Neural progenitor cell (in vitro differentiated cells): ENCODE measurements at regions not wholly inside any gene's neighbourhood (a gene's known extent, or its start where the extent isn't known, plus 50 kb on each side); places are given as distances from the start of the nearest gene placed in this dataset.
"Not testable (repeated sequence)": the region's sequence is repeated elsewhere in the genome, so short reads cannot be mapped to it uniquely, and the experiment has no call there.

ENCODE experiments used
- DNase-seq: peaks from one replicate; pipeline ENCODE4 v3.0.0-alpha.2; 2016; ENCODE audit warnings: low spot score
- H2AFZ ChIP-seq: fragments of 200-600 bp; sonication (generic); replicated peaks from 2 replicates; pipeline ENCODE4 v1.6.1; 2016; ENCODE audit warnings: antibody characterized with exemption
- H3F3A ChIP-seq: fragments of 200-600 bp; sonication (generic); 2 replicates; pipeline ENCODE4 v1.6.1; 2016; ENCODE audit warnings: antibody characterized with exemption, low read depth
- H3K27ac ChIP-seq: fragments of 200-600 bp; sonication (generic); 2 replicates; pipeline ENCODE4 v1.5.1; 2016; ENCODE audit warnings: mild to moderate bottlenecking
- H3K27me3 ChIP-seq: fragments of 200-600 bp; sonication (generic); 2 replicates; pipeline ENCODE4 v1.6.1; 2016; ENCODE audit warnings: mild to moderate bottlenecking, moderate library complexity
- H3K36me3 ChIP-seq: fragments of 200-600 bp; sonication (generic); 2 replicates; pipeline ENCODE4 v1.5.1; 2016
- H3K4me1 ChIP-seq: fragments of 200-600 bp; sonication (generic); 2 replicates; pipeline ENCODE4 v1.6.1; 2016; ENCODE audit warnings: mixed run types
- H3K4me2 ChIP-seq: fragments of 200-600 bp; sonication (generic); 2 replicates; pipeline ENCODE4 v1.6.1; 2016
- H3K4me3 ChIP-seq: fragments of 200-600 bp; sonication (generic); 2 replicates; pipeline ENCODE4 v1.5.1; 2016
- H3K79me2 ChIP-seq: fragments of 200-600 bp; sonication (generic); 2 replicates; pipeline ENCODE4 v1.6.1; 2016; ENCODE audit warnings: low read depth
- H3K9ac ChIP-seq: fragments of 200-600 bp; sonication (generic); 2 replicates; pipeline ENCODE4 v1.6.1; 2016
- H3K9me3 ChIP-seq: fragments of 200-600 bp; sonication (generic); 2 replicates; pipeline ENCODE4 v1.5.1; 2016; ENCODE audit warnings: low read depth
- H4K20me1 ChIP-seq: fragments of 200-600 bp; sonication (generic); 2 replicates; pipeline ENCODE4 v1.6.1; 2016; ENCODE audit warnings: low read depth
- H3K27ac Mint-ChIP-seq: 3 replicates; pipeline ENCODE4 v1.8.0; 2021; ENCODE audit warnings: mixed read lengths
- H3K27me3 Mint-ChIP-seq: 2 replicates; pipeline ENCODE4 v1.8.0; 2022; ENCODE audit warnings: low read depth, mild to moderate bottlenecking, inconsistent platforms, moderate library complexity, mixed read lengths; ENCODE audit not compliant: insufficient read depth
- H3K36me3 Mint-ChIP-seq: 3 replicates; pipeline ENCODE4 v1.8.0; 2021; ENCODE audit warnings: mixed read lengths
- H3K4me1 Mint-ChIP-seq: 3 replicates; pipeline ENCODE4 v1.8.0; 2021; ENCODE audit warnings: mixed read lengths
- H3K4me3 Mint-ChIP-seq: 3 replicates; pipeline ENCODE4 v1.8.0; 2021; ENCODE audit warnings: mild to moderate bottlenecking, moderate library complexity, mixed read lengths
- H3K9me3 Mint-ChIP-seq: 3 replicates; pipeline ENCODE4 v1.8.0; 2020; ENCODE audit warnings: mixed read lengths
- EZH2 ChIP-seq: fragments of 200-600 bp; sonication (generic); IDR thresholded peaks from 2 replicates; pipeline ENCODE4 v1.6.1; 2017; ENCODE audit warnings: antibody characterized with exemption, mild to moderate bottlenecking, moderate library complexity
- EZH2phosphoT487 ChIP-seq: fragments of 200-600 bp; sonication (generic); IDR thresholded peaks from 2 replicates; pipeline ENCODE4 v1.6.1; 2017; ENCODE audit warnings: antibody characterized with exemption
- TF ChIP-seq, protein P1 (sequence below): fragments of 200-600 bp; sonication (generic); IDR thresholded peaks from 2 replicates; pipeline ENCODE4 v1.5.1; 2017; ENCODE audit warnings: antibody characterized with exemption, mild to moderate bottlenecking

DNA sequence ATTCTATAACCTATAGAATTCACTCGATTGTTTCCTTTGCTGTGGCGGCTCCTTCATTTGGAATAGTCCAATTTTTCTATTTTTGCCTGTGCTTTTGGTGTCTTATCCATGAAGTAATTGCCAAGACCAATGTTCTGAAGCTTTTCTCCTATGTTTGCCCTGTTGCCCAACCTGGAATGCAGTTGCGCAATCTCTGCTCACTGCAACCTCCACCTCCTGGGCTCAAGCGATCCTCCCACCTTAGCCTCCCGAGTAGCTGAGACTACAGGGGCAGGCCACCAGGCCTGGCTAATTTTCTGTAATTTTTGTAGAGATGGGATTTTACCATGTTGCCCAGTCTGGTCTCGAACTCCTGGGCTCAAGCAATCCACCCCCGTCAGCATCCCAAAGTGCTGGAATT is 163.5 kb downstream of the OR2B2 start:
- Mint-ChIP-seq H3K9me3 (peaks cover 5% of the 10 kb centered on the region), H3K27ac (no peak overlapping the region)

DNA sequence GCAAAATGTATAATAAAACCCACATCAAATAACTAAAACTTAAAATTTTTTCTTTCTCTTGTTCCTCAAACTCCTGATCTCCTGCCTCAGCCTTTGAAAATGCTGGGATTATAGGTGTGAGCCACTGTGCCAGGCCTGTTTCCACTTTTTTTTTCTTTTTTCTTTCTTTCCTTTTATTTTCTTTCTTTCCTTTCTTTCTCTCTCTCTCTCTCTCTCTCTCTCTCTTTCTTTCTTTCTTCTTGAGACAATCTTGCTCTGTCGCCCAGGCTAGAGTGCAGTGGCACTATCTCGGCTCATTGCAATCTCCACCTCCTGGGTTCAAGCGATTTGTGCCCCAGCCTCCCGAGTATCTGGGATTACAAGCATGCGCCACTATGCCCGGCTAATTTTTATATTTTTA is 164.6 kb downstream of the OR2B2 start:
- Histone ChIP-seq H3K27me3 (peaks cover 89% of the 10 kb centered on the region), H3K4me3 (no peak overlapping the region)
- no peak overlapping the region for H3K27ac Mint-ChIP-seq

More for the DNA sequence above, 163.5 kb downstream of the OR2B2 start:
- no peak overlapping the region for H3K4me2 ChIP-seq
- H3K4me1 ChIP-seq, result peaks cover 2% of the 10 kb centered on the region
- no peak overlapping the region for H2AFZ ChIP-seq
- H3K36me3 ChIP-seq, result no peaks in the 10 kb centered on the region
- H3F3A ChIP-seq, result peaks cover 20% of the 10 kb centered on the region
- Mint-ChIP-seq H3K4me3 (no peak overlapping the region), H3K4me1 (peaks cover 10% of the 10 kb centered on the region), H3K36me3 (no peaks in the 10 kb centered on the region), H3K27me3 (peaks cover 20% of the 10 kb centered on the region)
- no peak for DNase-seq
- H3K27me3 ChIP-seq, result peaks cover 79% of the 10 kb centered on the region
- H3K9me3 ChIP-seq, result no peaks in the 10 kb centered on the region
- H3K4me3 ChIP-seq, result no peak overlapping the region
- H4K20me1 ChIP-seq, result peaks cover 2% of the 10 kb centered on the region
- no peaks in the 10 kb centered on the region for H3K79me2 ChIP-seq
- no peak overlapping the region for H3K27ac ChIP-seq
- no peak for TF ChIP-seq EZH2
- TF ChIP-seq EZH2phosphoT487, result no peak
- TF ChIP-seq, protein P1, sequence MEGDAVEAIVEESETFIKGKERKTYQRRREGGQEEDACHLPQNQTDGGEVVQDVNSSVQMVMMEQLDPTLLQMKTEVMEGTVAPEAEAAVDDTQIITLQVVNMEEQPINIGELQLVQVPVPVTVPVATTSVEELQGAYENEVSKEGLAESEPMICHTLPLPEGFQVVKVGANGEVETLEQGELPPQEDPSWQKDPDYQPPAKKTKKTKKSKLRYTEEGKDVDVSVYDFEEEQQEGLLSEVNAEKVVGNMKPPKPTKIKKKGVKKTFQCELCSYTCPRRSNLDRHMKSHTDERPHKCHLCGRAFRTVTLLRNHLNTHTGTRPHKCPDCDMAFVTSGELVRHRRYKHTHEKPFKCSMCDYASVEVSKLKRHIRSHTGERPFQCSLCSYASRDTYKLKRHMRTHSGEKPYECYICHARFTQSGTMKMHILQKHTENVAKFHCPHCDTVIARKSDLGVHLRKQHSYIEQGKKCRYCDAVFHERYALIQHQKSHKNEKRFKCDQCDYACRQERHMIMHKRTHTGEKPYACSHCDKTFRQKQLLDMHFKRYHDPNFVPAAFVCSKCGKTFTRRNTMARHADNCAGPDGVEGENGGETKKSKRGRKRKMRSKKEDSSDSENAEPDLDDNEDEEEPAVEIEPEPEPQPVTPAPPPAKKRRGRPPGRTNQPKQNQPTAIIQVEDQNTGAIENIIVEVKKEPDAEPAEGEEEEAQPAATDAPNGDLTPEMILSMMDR, result no peak
- no peak overlapping the region for H3K9ac ChIP-seq

DNA sequence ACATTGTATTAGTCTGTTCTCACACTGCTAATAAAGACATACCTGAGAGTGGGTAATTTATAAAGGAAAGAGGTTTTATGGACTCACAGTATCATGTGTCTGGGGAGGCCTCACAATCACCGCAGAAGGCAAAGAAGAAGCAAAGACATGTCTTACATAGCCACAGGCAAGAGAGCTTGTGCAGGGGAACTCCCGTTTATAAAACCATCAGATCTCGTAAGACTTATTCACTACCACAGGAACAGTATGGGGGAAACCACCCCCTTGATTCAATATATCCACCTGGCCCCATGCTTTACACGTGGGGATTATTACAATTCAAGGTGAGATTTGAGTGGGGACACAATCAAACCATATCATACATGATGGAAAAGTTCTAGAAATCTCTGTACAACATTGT is 165.3 kb downstream of the OR2B2 start:
- not testable (repeated sequence) for H3K27ac Mint-ChIP-seq, H3K9me3 Mint-ChIP-seq, H2AFZ ChIP-seq, H3K9me3 ChIP-seq, H3K36me3 Mint-ChIP-seq, H3K4me1 ChIP-seq, H4K20me1 ChIP-seq, DNase-seq, H3K4me2 ChIP-seq, H3K4me3 Mint-ChIP-seq, H3K4me3 ChIP-seq, H3K9ac ChIP-seq, H3K79me2 ChIP-seq, H3K36me3 ChIP-seq, H3K27ac ChIP-seq
- Histone ChIP-seq H3F3A (peaks cover 10% of the 10 kb centered on the region), H3K27me3 (peaks cover 97% of the 10 kb centered on the region)
- Mint-ChIP-seq H3K27me3 (peaks cover 10% of the 10 kb centered on the region), H3K4me1 (peaks cover 11% of the 10 kb centered on the region)

More for the DNA sequence above, 164.6 kb downstream of the OR2B2 start:
- H3K27me3 Mint-ChIP-seq, result peaks cover 15% of the 10 kb centered on the region
- Histone ChIP-seq H3K9ac (no peak overlapping the region), H3K27ac (no peak overlapping the region), H3F3A (peaks cover 18% of the 10 kb centered on the region), H3K4me1 (peaks cover 10% of the 10 kb centered on the region), H3K79me2 (no peaks in the 10 kb centered on the region), H3K4me2 (no peak overlapping the region), H3K36me3 (no peaks in the 10 kb centered on the region), H2AFZ (no peak overlapping the region), H4K20me1 (peaks cover 5% of the 10 kb centered on the region), H3K9me3 (no peaks in the 10 kb centered on the region)
- no peaks in the 10 kb centered on the region for H3K9me3 Mint-ChIP-seq
- TF ChIP-seq EZH2phosphoT487, result no peak
- no peak for TF ChIP-seq EZH2
- TF ChIP-seq, protein P1, result no peak
- no peaks in the 10 kb centered on the region for H3K36me3 Mint-ChIP-seq
- no peak overlapping the region for H3K4me3 Mint-ChIP-seq
- H3K4me1 Mint-ChIP-seq, result peaks cover 16% of the 10 kb centered on the region
- DNase-seq, result no peak

DNA sequence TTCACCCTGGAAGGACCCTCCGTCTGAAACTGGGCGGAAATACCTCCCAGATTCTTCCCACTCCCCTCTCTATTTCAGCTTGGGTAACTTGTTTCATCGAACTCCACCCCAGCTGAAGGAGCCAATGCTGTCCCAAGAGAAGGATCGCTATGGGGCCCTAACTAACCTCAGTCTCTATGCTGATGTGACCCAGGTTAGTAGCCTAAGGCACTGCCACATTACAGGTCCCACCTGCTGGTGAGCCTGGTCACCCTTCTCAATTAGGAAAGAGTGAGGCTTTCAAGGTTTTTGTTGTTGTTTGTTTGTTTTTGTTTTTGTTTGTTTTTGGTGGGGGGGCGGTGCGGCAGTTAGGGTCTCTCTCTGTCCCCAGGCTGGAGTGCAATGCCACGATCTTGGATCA is 168.4 kb downstream of the OR2B2 start:
- Mint-ChIP-seq H3K27me3 (peaks cover 9% of the 10 kb centered on the region), H3K36me3 (no peaks in the 10 kb centered on the region), H3K9me3 (no peaks in the 10 kb centered on the region), H3K4me1 (peaks cover 11% of the 10 kb centered on the region), H3K4me3 (peak overlapping the region; percentile 44), H3K27ac (no peak overlapping the region)
- Histone ChIP-seq H3K79me2 (no peaks in the 10 kb centered on the region), H3K9ac (no peak overlapping the region), H3K4me3 (peak overlapping the region; percentile 19), H3K36me3 (no peaks in the 10 kb centered on the region), H3F3A (peaks cover 6% of the 10 kb centered on the region), H3K4me1 (peaks cover 10% of the 10 kb centered on the region), H4K20me1 (peaks cover 5% of the 10 kb centered on the region), H3K9me3 (no peaks in the 10 kb centered on the region), H3K27me3 (peaks cover 92% of the 10 kb centered on the region), H3K4me2 (peak overlapping the region; percentile 67), H2AFZ (peak overlapping the region; percentile 0), H3K27ac (no peak overlapping the region)
- TF ChIP-seq EZH2, result no peak
- TF ChIP-seq, protein P1, result no peak
- peak; percentile 9 for TF ChIP-seq EZH2phosphoT487
- peak; percentile 26 for DNase-seq
